ENCODE measurements at regions not wholly inside any gene's neighbourhood (a gene's known extent, or its start where the extent isn't known, plus 50 kb on each side); places are given as distances from the start of the nearest gene placed in this dataset.

GRCh38 chr16:52953215-52953614 is 99.5 kb downstream of the CHD9NB start:
- Histone ChIP-seq H3K79me2 (replicated peaks; ENCODE audit: insufficient read depth) (no peaks in the 10 kb centered on the region), H3K27ac (ENCODE audit: low read depth) (no peak overlapping the region), H3K4me2 (no peak overlapping the region), H3F3A (replicated peaks; ENCODE audit: low read depth) (no peaks in the 10 kb centered on the region), H3K36me3 (ENCODE audit: insufficient read depth) (no peaks in the 10 kb centered on the region), H3K4me3 (no peak overlapping the region), H3K4me1 (ENCODE audit: insufficient read depth) (0 out of 2 replicates have a peak, but pooled peaks cover 4% of the 10 kb centered on the region), H3K9me2 (ENCODE audit: insufficient read depth) (0 out of 2 replicates have a peak, but pooled peaks cover 3% of the 10 kb centered on the region), H3K27me3 (ENCODE audit: insufficient read depth) (no peaks in the 10 kb centered on the region), H4K20me1 (replicated peaks; ENCODE audit: insufficient read depth) (no peaks in the 10 kb centered on the region), H2AFZ (no peak overlapping the region)
- Mint-ChIP-seq H3K36me3 (ENCODE audit: low read depth) (no peaks in the 10 kb centered on the region), H3K4me3 (no peak overlapping the region), H3K9me3 (peaks cover 5% of the 10 kb centered on the region; the same call in 1 of the 3 replicates), H3K27me3 (ENCODE audit: insufficient read depth, low read depth, poor library complexity) (peaks cover 4% of the 10 kb centered on the region), H3K4me1 (no peaks in the 10 kb centered on the region), H3K27ac (no peak overlapping the region)
- DNase-seq (ENCODE audit: low spot score) (no peak), ATAC-seq (no peak)
- no peak for TF ChIP-seq EZH2phosphoT487 (IDR thresholded peaks at IDR 0.05; ENCODE audit: unreplicated experiment)
- TF ChIP-seq ZNF331 (CRISPR knock-in tag; IDR thresholded peaks at IDR 0.05; ENCODE audit: low read depth), result no peak
- no peak for TF ChIP-seq JUNB (IDR thresholded peaks at IDR 0.05; ENCODE audit: unreplicated experiment)
- TF ChIP-seq STAT1 (IDR thresholded peaks at IDR 0.05; ENCODE audit: unreplicated experiment), result no peak

DNA sequence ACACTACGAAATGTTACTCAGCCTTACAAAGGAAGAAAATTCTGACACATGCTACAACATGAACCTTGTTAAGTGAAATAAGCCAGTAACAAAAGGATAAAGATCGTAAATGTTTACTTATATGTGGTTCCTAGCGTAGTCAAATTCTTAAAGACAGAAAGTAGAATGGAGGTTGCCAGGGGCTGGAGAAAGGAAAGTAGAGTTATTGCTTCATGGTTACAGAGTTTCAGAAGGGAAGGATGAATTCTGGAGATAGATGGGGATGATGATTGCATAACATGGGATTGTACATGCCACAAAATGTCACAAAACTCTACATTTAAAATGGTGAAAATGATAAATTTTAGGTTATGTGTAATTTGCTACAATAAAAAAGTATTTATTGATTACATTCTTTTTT is 103.8 kb downstream of the CHD9NB start:
- no peaks in the 10 kb centered on the region for H3F3A ChIP-seq (replicated peaks; ENCODE audit: low read depth)
- H2AFZ ChIP-seq, result no peak overlapping the region
- no peak overlapping the region for H3K27ac ChIP-seq (ENCODE audit: low read depth)
- H3K27me3 Mint-ChIP-seq (ENCODE audit: insufficient read depth, low read depth, poor library complexity), result peaks cover 2% of the 10 kb centered on the region
- no peaks in the 10 kb centered on the region for H3K4me1 ChIP-seq (ENCODE audit: insufficient read depth)
- H3K79me2 ChIP-seq (replicated peaks; ENCODE audit: insufficient read depth), result no peaks in the 10 kb centered on the region
- no peaks in the 10 kb centered on the region; the same call in 2 of the 3 replicates for H3K9me3 Mint-ChIP-seq
- H3K4me1 Mint-ChIP-seq, result no peaks in the 10 kb centered on the region
- no peaks in the 10 kb centered on the region for H3K36me3 Mint-ChIP-seq (ENCODE audit: low read depth)
- DNase-seq (ENCODE audit: low spot score) (no peak), ATAC-seq (no peak)
- H3K4me3 Mint-ChIP-seq, result no peak overlapping the region
- no peak overlapping the region for H3K27ac Mint-ChIP-seq
- H3K4me3 ChIP-seq, result no peak overlapping the region
- no peak overlapping the region for H3K4me2 ChIP-seq
- no peaks in the 10 kb centered on the region for H3K27me3 ChIP-seq (ENCODE audit: insufficient read depth)
- H3K9me2 ChIP-seq (ENCODE audit: insufficient read depth), result 0 out of 2 replicates have a peak, but pooled peaks cover 3% of the 10 kb centered on the region
- H3K36me3 ChIP-seq (ENCODE audit: insufficient read depth), result no peaks in the 10 kb centered on the region
- H4K20me1 ChIP-seq (replicated peaks; ENCODE audit: insufficient read depth), result no peaks in the 10 kb centered on the region
- TF ChIP-seq ZNF331 (CRISPR knock-in tag; IDR thresholded peaks at IDR 0.05; ENCODE audit: low read depth), result no peak
- no peak for TF ChIP-seq CTCF (conservative IDR thresholded peaks at IDR 0.05; ENCODE audit: low read depth in 2 of 2)
- TF ChIP-seq STAT1 (IDR thresholded peaks at IDR 0.05; ENCODE audit: unreplicated experiment), result no peak
- no peak for TF ChIP-seq EZH2phosphoT487 (IDR thresholded peaks at IDR 0.05; ENCODE audit: unreplicated experiment)
- no peak for TF ChIP-seq POLR2AphosphoS5 (IDR thresholded peaks at IDR 0.05; ENCODE audit: low read depth)
- no peak for TF ChIP-seq JUNB (IDR thresholded peaks at IDR 0.05; ENCODE audit: unreplicated experiment)
- TF ChIP-seq ZNF114 (CRISPR knock-in tag; IDR thresholded peaks at IDR 0.05), result no peak
- no peak for TF ChIP-seq NANOG (IDR thresholded peaks at IDR 0.05; ENCODE audit: borderline replicate concordance)
- TF ChIP-seq, protein P1, sequence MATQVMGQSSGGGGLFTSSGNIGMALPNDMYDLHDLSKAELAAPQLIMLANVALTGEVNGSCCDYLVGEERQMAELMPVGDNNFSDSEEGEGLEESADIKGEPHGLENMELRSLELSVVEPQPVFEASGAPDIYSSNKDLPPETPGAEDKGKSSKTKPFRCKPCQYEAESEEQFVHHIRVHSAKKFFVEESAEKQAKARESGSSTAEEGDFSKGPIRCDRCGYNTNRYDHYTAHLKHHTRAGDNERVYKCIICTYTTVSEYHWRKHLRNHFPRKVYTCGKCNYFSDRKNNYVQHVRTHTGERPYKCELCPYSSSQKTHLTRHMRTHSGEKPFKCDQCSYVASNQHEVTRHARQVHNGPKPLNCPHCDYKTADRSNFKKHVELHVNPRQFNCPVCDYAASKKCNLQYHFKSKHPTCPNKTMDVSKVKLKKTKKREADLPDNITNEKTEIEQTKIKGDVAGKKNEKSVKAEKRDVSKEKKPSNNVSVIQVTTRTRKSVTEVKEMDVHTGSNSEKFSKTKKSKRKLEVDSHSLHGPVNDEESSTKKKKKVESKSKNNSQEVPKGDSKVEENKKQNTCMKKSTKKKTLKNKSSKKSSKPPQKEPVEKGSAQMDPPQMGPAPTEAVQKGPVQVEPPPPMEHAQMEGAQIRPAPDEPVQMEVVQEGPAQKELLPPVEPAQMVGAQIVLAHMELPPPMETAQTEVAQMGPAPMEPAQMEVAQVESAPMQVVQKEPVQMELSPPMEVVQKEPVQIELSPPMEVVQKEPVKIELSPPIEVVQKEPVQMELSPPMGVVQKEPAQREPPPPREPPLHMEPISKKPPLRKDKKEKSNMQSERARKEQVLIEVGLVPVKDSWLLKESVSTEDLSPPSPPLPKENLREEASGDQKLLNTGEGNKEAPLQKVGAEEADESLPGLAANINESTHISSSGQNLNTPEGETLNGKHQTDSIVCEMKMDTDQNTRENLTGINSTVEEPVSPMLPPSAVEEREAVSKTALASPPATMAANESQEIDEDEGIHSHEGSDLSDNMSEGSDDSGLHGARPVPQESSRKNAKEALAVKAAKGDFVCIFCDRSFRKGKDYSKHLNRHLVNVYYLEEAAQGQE (IDR thresholded peaks at IDR 0.05; ENCODE audit: unreplicated experiment), result no peak
- no peak for TF ChIP-seq CREB1 (CRISPR knock-in tag; IDR thresholded peaks at IDR 0.05; ENCODE audit: low read depth)
- TF ChIP-seq, protein P2, sequence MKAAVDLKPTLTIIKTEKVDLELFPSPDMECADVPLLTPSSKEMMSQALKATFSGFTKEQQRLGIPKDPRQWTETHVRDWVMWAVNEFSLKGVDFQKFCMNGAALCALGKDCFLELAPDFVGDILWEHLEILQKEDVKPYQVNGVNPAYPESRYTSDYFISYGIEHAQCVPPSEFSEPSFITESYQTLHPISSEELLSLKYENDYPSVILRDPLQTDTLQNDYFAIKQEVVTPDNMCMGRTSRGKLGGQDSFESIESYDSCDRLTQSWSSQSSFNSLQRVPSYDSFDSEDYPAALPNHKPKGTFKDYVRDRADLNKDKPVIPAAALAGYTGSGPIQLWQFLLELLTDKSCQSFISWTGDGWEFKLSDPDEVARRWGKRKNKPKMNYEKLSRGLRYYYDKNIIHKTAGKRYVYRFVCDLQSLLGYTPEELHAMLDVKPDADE (IDR thresholded peaks at IDR 0.05), result no peak

Data from GM23338 (cell line).